ENCODE measurements at regions not wholly inside any gene's neighbourhood (a gene's known extent, or its start where the extent isn't known, plus 50 kb on each side); places are given as distances from the start of the nearest gene placed in this dataset.

DNA sequence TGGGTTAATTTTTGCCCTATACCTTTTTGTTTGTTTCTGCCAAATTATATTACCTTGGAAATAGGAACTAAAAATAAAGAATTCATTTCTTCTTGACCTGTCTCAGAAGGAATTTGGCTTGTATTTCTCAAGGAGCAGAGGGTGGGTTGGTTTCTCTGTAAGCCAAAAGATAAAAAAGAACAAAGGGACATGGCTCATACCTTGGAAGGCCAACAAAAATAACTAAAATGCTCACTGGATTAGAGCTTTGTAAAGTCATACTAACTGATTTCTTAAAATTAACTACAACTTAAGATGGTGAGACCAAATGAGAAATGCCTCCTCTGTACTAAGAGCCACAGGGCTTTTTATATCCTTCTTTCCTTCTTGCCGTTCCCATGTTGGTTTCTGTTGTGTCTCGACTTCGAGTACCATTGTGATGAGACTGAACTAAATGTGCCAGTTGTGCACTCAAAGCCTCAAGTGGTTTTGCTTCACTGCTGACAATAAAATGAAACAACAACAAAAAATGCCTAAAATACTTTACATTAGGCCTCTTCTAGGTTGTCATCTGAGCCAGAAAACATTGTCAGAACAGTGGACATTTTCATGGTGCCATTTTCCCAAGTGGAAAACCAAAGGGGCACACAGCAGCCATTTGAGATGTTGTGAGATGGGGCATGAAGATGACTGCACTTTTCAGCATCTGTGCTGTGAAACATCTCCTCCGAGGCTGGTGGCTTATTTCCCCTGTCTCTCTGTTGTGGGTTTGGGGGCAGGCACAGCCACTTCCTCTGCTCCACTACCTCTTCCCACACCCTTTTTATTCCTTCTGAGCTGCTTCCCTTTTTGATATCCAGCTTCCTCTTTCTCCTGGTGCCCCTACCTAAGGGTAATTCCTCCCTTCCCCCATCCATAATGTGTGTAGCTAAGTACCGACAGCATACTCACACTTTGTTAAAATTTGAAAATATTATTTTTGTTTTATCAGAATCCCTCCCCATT, 51.8 kb upstream of the AGR3 start:
- TF ChIP-seq, protein P1, sequence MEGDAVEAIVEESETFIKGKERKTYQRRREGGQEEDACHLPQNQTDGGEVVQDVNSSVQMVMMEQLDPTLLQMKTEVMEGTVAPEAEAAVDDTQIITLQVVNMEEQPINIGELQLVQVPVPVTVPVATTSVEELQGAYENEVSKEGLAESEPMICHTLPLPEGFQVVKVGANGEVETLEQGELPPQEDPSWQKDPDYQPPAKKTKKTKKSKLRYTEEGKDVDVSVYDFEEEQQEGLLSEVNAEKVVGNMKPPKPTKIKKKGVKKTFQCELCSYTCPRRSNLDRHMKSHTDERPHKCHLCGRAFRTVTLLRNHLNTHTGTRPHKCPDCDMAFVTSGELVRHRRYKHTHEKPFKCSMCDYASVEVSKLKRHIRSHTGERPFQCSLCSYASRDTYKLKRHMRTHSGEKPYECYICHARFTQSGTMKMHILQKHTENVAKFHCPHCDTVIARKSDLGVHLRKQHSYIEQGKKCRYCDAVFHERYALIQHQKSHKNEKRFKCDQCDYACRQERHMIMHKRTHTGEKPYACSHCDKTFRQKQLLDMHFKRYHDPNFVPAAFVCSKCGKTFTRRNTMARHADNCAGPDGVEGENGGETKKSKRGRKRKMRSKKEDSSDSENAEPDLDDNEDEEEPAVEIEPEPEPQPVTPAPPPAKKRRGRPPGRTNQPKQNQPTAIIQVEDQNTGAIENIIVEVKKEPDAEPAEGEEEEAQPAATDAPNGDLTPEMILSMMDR (IDR thresholded peaks at IDR 0.05), result no peak
- peak in 1 of 2 donors; percentile 30 for TF ChIP-seq POLR2A (IDR thresholded peaks at IDR 0.05)

Data from thyroid gland (tissue), 4 donors.